ENCODE measurements at regions not wholly inside any gene's neighbourhood (a gene's known extent, or its start where the extent isn't known, plus 50 kb on each side); places are given as distances from the start of the nearest gene placed in this dataset.

DNA sequence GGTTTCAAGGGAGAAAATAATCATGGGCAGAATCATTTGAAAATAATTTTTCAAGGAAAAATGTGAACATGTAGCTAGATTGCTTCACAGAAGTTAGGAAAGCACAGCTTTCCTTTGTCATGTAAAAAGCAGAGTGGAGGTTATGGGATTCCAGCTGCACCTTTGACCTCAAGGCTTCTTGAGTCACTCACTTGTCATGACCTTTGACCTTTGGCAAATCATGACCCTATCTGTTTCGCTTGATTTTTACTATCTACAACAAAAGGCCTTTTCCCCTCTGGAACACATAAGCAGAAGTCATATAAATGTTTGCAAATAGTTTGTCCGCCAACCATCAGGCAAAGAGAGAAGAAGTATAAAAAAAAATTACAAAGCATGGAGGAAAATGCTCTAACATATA is 210.7 kb upstream of the MIR17HG start:
- TF ChIP-seq, protein P1, sequence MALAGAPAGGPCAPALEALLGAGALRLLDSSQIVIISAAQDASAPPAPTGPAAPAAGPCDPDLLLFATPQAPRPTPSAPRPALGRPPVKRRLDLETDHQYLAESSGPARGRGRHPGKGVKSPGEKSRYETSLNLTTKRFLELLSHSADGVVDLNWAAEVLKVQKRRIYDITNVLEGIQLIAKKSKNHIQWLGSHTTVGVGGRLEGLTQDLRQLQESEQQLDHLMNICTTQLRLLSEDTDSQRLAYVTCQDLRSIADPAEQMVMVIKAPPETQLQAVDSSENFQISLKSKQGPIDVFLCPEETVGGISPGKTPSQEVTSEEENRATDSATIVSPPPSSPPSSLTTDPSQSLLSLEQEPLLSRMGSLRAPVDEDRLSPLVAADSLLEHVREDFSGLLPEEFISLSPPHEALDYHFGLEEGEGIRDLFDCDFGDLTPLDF (CRISPR knock-in tag; IDR thresholded peaks at IDR 0.05), result no peak
- TF ChIP-seq TCF7L2 (IDR thresholded peaks at IDR 0.05; ENCODE audit: low read depth, low read length), result no peak

Measured in K562 (cell line).